GM12891 (cell line): ENCODE measurements at regions not wholly inside any gene's neighbourhood (a gene's known extent, or its start where the extent isn't known, plus 50 kb on each side); places are given as distances from the start of the nearest gene placed in this dataset.

ENCODE experiments used
- DNase-seq: peaks from one replicate; pipeline ENCODE4 v3.0.0; 2011; ENCODE audit warnings: low spot score; ENCODE audit not compliant: insufficient read length
- FAIRE-seq: peaks from 2 replicates; lab custom pipeline; 2011; peaks lifted over from hg19 to GRCh38; lab: Jason Lieb, UNC
- PAX5 ChIP-seq: IDR thresholded peaks from 2 replicates; pipeline ENCODE4 v1.6.1; 2011; ENCODE audit warnings: low read length, moderate library complexity, mild to moderate bottlenecking; ENCODE audit not compliant: insufficient read depth, severe bottlenecking
- POLR2A ChIP-seq: IDR thresholded peaks from 2 replicates; pipeline ENCODE4 v1.6.1; 2011; ENCODE audit warnings: low read depth, low read length, control low read depth
- POLR2AphosphoS5 ChIP-seq: IDR thresholded peaks from 2 replicates; pipeline ENCODE4 v1.6.1; 2011; ENCODE audit warnings: low read depth, low read length, control low read depth
- POU2F2 ChIP-seq: IDR thresholded peaks from 2 replicates; pipeline ENCODE4 v1.6.1; 2011; ENCODE audit warnings: low read depth, mild to moderate bottlenecking, control low read depth, low read length, moderate library complexity
- SPI1 ChIP-seq: IDR thresholded peaks from 2 replicates; pipeline ENCODE4 v1.6.1; 2011; ENCODE audit warnings: low read depth, low read length, control low read depth
- TAF1 ChIP-seq: IDR thresholded peaks from 2 replicates; pipeline ENCODE4 v1.6.1; 2011; ENCODE audit warnings: low read depth, low read length, control low read depth

GRCh38 chr1:183732236-183732880, 72.6 kb upstream of the RGL1 start:
- no peak for TF ChIP-seq SPI1
- no peak for TF ChIP-seq PAX5
- no peak for TF ChIP-seq POU2F2
- no peak for TF ChIP-seq TAF1
- TF ChIP-seq POLR2A = no peak
- no peak for TF ChIP-seq POLR2AphosphoS5

GRCh38 chr1:183730886-183731573, 73.9 kb upstream of the RGL1 start:
- TF ChIP-seq PAX5 = no peak
- no peak for TF ChIP-seq POU2F2
- no peak for TF ChIP-seq TAF1
- no peak for TF ChIP-seq POLR2A
- TF ChIP-seq POLR2AphosphoS5 = no peak
- TF ChIP-seq SPI1 = no peak
- DNase-seq = no peak
- FAIRE-seq = peak; percentile 16

More at GRCh38 chr1:183732236-183732880, 72.6 kb upstream of the RGL1 start:
- no peak for FAIRE-seq
- no peak for DNase-seq

GRCh38 chr1:183730107-183730724, 74.7 kb upstream of the RGL1 start:
- FAIRE-seq (peak; percentile 73), DNase-seq (no peak)

GRCh38 chr1:183726825-183727224, 73.7 kb upstream of the APOBEC4 start:
- DNase-seq (no peak), FAIRE-seq (no peak)
- TF ChIP-seq TAF1 (no peak), POLR2AphosphoS5 (no peak), PAX5 (no peak), POU2F2 (no peak), SPI1 (no peak), POLR2A (no peak)

More at GRCh38 chr1:183730107-183730724, 74.7 kb upstream of the RGL1 start:
- TF ChIP-seq POLR2AphosphoS5 (no peak), POU2F2 (no peak), POLR2A (no peak), TAF1 (no peak), PAX5 (no peak), SPI1 (no peak)

GRCh38 chr1:183724350-183725042, 71.4 kb upstream of the APOBEC4 start:
- TF ChIP-seq TAF1 (no peak), POLR2A (no peak), PAX5 (no peak)
- no peak for DNase-seq

GRCh38 chr1:183723571-183723970, 70.5 kb upstream of the APOBEC4 start:
- DNase-seq (no peak), FAIRE-seq (no peak)
- no peak for TF ChIP-seq POLR2A
- TF ChIP-seq POLR2AphosphoS5 = no peak
- no peak for TF ChIP-seq POU2F2
- no peak for TF ChIP-seq SPI1
- TF ChIP-seq PAX5 = no peak
- TF ChIP-seq TAF1 = no peak

More at GRCh38 chr1:183724350-183725042, 71.4 kb upstream of the APOBEC4 start:
- no peak for FAIRE-seq

- DNase-seq = no peak
- no peak for TF ChIP-seq SPI1
- TF ChIP-seq POLR2AphosphoS5 = no peak
- no peak for FAIRE-seq
Observed at GRCh38 chr1:183721041-183721440, 67.9 kb upstream of the APOBEC4 start.

- no peak for TF ChIP-seq PAX5
- no peak for TF ChIP-seq POLR2A
- no peak for TF ChIP-seq POU2F2
- TF ChIP-seq TAF1 = no peak
- no peak for TF ChIP-seq SPI1
- TF ChIP-seq POLR2AphosphoS5 = no peak
- no peak for FAIRE-seq
- DNase-seq = no peak
Observed at GRCh38 chr1:183720028-183720427, 66.9 kb upstream of the APOBEC4 start.

- no peak for DNase-seq
Observed at GRCh38 chr1:183719289-183719688, 66.2 kb upstream of the APOBEC4 start.

More at GRCh38 chr1:183719289-183719688, 66.2 kb upstream of the APOBEC4 start:
- TF ChIP-seq POU2F2 = no peak
- no peak for TF ChIP-seq POLR2AphosphoS5
- no peak for TF ChIP-seq SPI1
- no peak for TF ChIP-seq PAX5
- TF ChIP-seq TAF1 = no peak
- TF ChIP-seq POLR2A = no peak
- FAIRE-seq = no peak
